Kidney (tissue), 13 donors: ENCODE measurements at regions not wholly inside any gene's neighbourhood (a gene's known extent, or its start where the extent isn't known, plus 50 kb on each side); places are given as distances from the start of the nearest gene placed in this dataset.

Experiments
- DNase-seq, 5 donors: peaks; one replicate each; pipeline ENCODE4 v3.0.0-alpha.2; 2013 to 2020
- FAIRE-seq: peaks from 2 replicates; lab custom pipeline; 2012; peaks lifted over from hg19 to GRCh38; lab: Jason Lieb, UNC
- H3K27ac ChIP-seq, 2 donors: one replicate each; pipeline ENCODE4 v1.7.0; 2013; ENCODE audit warnings: low read depth in 2 of 2, low read length in 2 of 2, inconsistent platforms in 1 of 2
- H3K27me3 ChIP-seq: one replicate; pipeline ENCODE4 v1.7.1; 2013; ENCODE audit warnings: low read length, inconsistent platforms; ENCODE audit not compliant: control insufficient read depth, insufficient read depth
- H3K36me3 ChIP-seq, 3 donors: one replicate each; pipeline versions ENCODE4 v1.7.0 to v1.7.1; 2013; ENCODE audit warnings: low read length in 3 of 3, control low read depth in 1 of 3, inconsistent platforms in 1 of 3; ENCODE audit not compliant: insufficient read depth in 3 of 3, control insufficient read depth in 2 of 3
- H3K4me1 ChIP-seq, 3 donors: one replicate each; pipeline versions ENCODE4 v1.7.0 to v1.7.1; 2013; ENCODE audit warnings: low read length in 3 of 3, inconsistent platforms in 1 of 3, low read depth in 1 of 3; ENCODE audit not compliant: control insufficient read depth in 2 of 3, insufficient read depth in 2 of 3
- H3K4me3 ChIP-seq, 3 donors: one replicate each; pipeline versions ENCODE4 v1.7.0 to v1.8.1; 2013; ENCODE audit warnings: low read length in 3 of 3, control low read depth in 1 of 3, inconsistent platforms in 1 of 3
- H3K9ac ChIP-seq, 3 donors: one replicate each; pipeline versions ENCODE4 v1.7.0 to v1.7.1; 2013; ENCODE audit warnings: low read length in 3 of 3, control low read depth in 1 of 3, inconsistent platforms in 1 of 3
- H3K9me3 ChIP-seq, 3 donors: one replicate each; pipeline versions ENCODE4 v1.7.0 to v1.7.1; 2013; ENCODE audit warnings: low read length in 3 of 3, control low read depth in 1 of 3, inconsistent platforms in 1 of 3; ENCODE audit not compliant: control insufficient read depth in 2 of 3, insufficient read depth in 1 of 3
- CTCF ChIP-seq: IDR thresholded peaks from 3 replicates; pipeline ENCODE4 v1.5.1; 2012; ENCODE audit warnings: mild to moderate bottlenecking, moderate library complexity, borderline replicate concordance; ENCODE audit not compliant: insufficient read depth; ENCODE audit errors: extremely low read depth
- intact Hi-C: fragments of 100-400 bp; cut with DNase I; formaldehyde crosslinking; loops from one replicate; pipeline ENCODE4 v1.11.1; 2022
- donor health status: control.
- donor health status: control.
- donor health status: control.
- donor health status: control.
- donor health status: control.
- donor health status: DM: yes; HTN: yes; CAD: no.
- donor health status: Normal renal cell carcinoma (clear cell type).

GRCh38 chr22:22384668-22385244 lies 123.8 kb downstream of the ZNF280B start:
- FAIRE-seq (no peak), DNase-seq (no peak)
- H3K36me3 ChIP-seq: no peaks in the 10 kb centered on the region
- TF ChIP-seq CTCF: no peak
- H3K27me3 ChIP-seq: no peaks in the 10 kb centered on the region
- H3K4me1 ChIP-seq: no peaks in the 10 kb centered on the region
- no peak overlapping the region for H3K9ac ChIP-seq
- no peaks in the 10 kb centered on the region for H3K9me3 ChIP-seq
- no peak overlapping the region for H3K27ac ChIP-seq
- intact Hi-C loops: no loop called here
- no peak overlapping the region for H3K4me3 ChIP-seq

- no peak for FAIRE-seq
Observed at GRCh38 chr22:22386602-22387385, 121.7 kb downstream of the ZNF280B start.

GRCh38 chr22:22387386-22387736 lies 121.2 kb downstream of the ZNF280B start:
- Histone ChIP-seq H3K4me3 (no peak overlapping the region), H3K36me3 (no peaks in the 10 kb centered on the region), H3K4me1 (no peaks in the 10 kb centered on the region), H3K27me3 (no peaks in the 10 kb centered on the region), H3K9ac (no peak overlapping the region), H3K9me3 (no peaks in the 10 kb centered on the region), H3K27ac (no peak overlapping the region)
- FAIRE-seq (no peak), DNase-seq (no peak)
- no peak for TF ChIP-seq CTCF
- intact Hi-C loops: no loop called here

More at GRCh38 chr22:22386602-22387385, 121.7 kb downstream of the ZNF280B start:
- H3K4me3 ChIP-seq: no peak overlapping the region
- H3K9me3 ChIP-seq: no peaks in the 10 kb centered on the region
- no peak for DNase-seq
- H3K4me1 ChIP-seq: no peaks in the 10 kb centered on the region
- intact Hi-C loops: no loop called here
- H3K9ac ChIP-seq: no peak overlapping the region
- no peaks in the 10 kb centered on the region for H3K36me3 ChIP-seq
- H3K27me3 ChIP-seq: no peaks in the 10 kb centered on the region
- no peak for TF ChIP-seq CTCF
- H3K27ac ChIP-seq: no peak overlapping the region
